ENCODE measurements at regions not wholly inside any gene's neighbourhood (a gene's known extent, or its start where the extent isn't known, plus 50 kb on each side); places are given as distances from the start of the nearest gene placed in this dataset.
"Not testable (repeated sequence)": the region's sequence is repeated elsewhere in the genome, so short reads cannot be mapped to it uniquely, and the experiment has no call there.

GRCh38 chr5:100641833-100642232 is 106.7 kb downstream of the FAM174A start:
- ATAC-seq, result no peak

GRCh38 chr5:100643473-100643872 is 108.3 kb downstream of the FAM174A start:
- no peak for ATAC-seq

GRCh38 chr5:100644185-100644584 is 109.0 kb downstream of the FAM174A start:
- ATAC-seq, result no peak

- ATAC-seq, result no peak
Observed at GRCh38 chr5:100644776-100645175, 109.6 kb downstream of the FAM174A start.

- ATAC-seq, result no peak
Observed at GRCh38 chr5:100646011-100646410, 110.8 kb downstream of the FAM174A start.

- no peak for ATAC-seq
Observed at GRCh38 chr5:100646691-100647090, 111.5 kb downstream of the FAM174A start.

- ATAC-seq, result peak; percentile 67 to 68
Observed at GRCh38 chr5:100647461-100648230, 112.5 kb downstream of the FAM174A start.

- ATAC-seq, result no peak
Observed at GRCh38 chr5:100654895-100655294, 119.7 kb downstream of the FAM174A start.

- not testable (repeated sequence) for ATAC-seq
Observed at GRCh38 chr5:100656771-100657170, 121.6 kb downstream of the FAM174A start.

GRCh38 chr5:100659080-100659795 is 124.1 kb downstream of the FAM174A start:
- ATAC-seq, result no peak

- ATAC-seq, result no peak
Observed at GRCh38 chr5:100664140-100664539, 129.0 kb downstream of the FAM174A start.

GRCh38 chr5:100667161-100667630 is 132.0 kb downstream of the FAM174A start:
- peak; percentile 64 to 85 for ATAC-seq

- ATAC-seq, result no peak
Observed at GRCh38 chr5:100668511-100668910, 133.3 kb downstream of the FAM174A start.

- no peak for ATAC-seq
Observed at GRCh38 chr5:100676817-100677631, 141.8 kb downstream of the FAM174A start.

GRCh38 chr5:100682625-100683024 is 147.5 kb downstream of the FAM174A start:
- no peak for ATAC-seq

GRCh38 chr5:100683881-100684280 is 148.7 kb downstream of the FAM174A start:
- no peak for ATAC-seq

GRCh38 chr5:100685122-100685521 is 149.9 kb downstream of the FAM174A start:
- ATAC-seq, result not testable (repeated sequence)

GRCh38 chr5:100688834-100689233 is 153.7 kb downstream of the FAM174A start:
- not testable (repeated sequence) for ATAC-seq

- no peak for ATAC-seq
Observed at GRCh38 chr5:100690036-100690560, 154.9 kb downstream of the FAM174A start.

- ATAC-seq, result no peak
Observed at GRCh38 chr5:100691085-100691484, 155.9 kb downstream of the FAM174A start.

- ATAC-seq, result no peak
Observed at GRCh38 chr5:100691548-100691947, 156.4 kb downstream of the FAM174A start.

- ATAC-seq, result no peak
Observed at GRCh38 chr5:100693481-100693880, 158.3 kb downstream of the FAM174A start.

- no peak for ATAC-seq
Observed at GRCh38 chr5:100694100-100694499, 158.9 kb downstream of the FAM174A start.

Data from activated CD4-positive, CD25-positive, alpha-beta regulatory T cell treated with anti-CD3 and anti-CD28 coated beads, Interleukin-2, amount 50 U/mL, for 24 hours (primary cell).